GM19239 (cell line): ENCODE measurements at regions not wholly inside any gene's neighbourhood (a gene's known extent, or its start where the extent isn't known, plus 50 kb on each side); places are given as distances from the start of the nearest gene placed in this dataset.
A peak's percentile ranks its signal among the peaks of the same experiment; 100 is the strongest.

Experiments used
- DNase-seq: peaks from one replicate; pipeline ENCODE4 v3.0.0; 2011; ENCODE audit warnings: low spot score; ENCODE audit not compliant: insufficient read length
- FAIRE-seq: peaks from 2 replicates; lab custom pipeline; 2011; peaks lifted over from hg19 to GRCh38; lab: Jason Lieb, UNC

DNA sequence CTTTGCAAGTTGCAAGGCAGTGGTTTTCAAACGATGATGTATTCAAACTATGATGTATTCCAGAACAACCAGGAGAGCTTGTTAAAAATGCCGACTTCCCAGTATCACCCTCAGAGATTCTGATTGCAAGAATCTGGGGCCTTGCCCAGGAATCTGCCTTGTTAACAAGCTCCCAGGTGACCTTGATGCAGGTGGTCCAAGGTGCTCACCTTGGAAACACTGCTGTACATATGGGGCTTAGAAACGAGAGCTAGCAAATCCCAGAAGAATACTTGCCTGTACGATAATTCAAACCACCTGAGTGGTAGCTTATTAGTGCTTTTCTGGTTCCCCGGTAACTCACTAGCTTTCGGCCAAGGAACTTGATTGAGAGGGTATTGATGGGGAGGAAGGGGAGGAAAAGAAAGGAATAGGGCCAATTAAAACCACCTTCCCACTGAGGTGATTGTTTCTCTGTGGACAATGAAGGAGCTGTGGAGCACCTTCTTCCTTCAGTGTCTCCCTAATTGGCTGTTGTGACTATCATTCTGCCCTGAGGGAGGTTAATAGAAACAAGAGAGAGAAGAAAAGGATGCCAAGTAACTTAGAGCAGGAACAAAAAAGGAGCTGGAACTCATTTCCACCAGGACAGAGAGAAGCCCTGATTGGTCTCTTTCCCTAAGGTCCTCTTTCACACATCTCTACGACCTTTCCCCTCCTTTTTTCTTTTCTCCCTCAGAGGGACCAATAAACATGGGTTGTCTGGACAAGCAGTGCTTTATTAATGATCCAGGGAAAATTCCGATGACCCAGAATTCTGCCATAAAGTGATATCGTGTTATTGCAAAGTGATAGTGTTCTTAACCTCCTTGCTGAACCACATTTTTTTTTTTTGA is 218.8 kb downstream of the TMEM167A start:
- DNase-seq (no peak), FAIRE-seq (no peak)

GRCh38 chr5:82855893-82856550 is 221.2 kb downstream of the TMEM167A start:
- DNase-seq (no peak), FAIRE-seq (no peak)

- FAIRE-seq = no peak
- no peak for DNase-seq
These were observed 222.2 kb downstream of the TMEM167A start for GRCh38 chr5:82854956-82855355.

GRCh38 chr5:82851471-82851870 is 225.7 kb downstream of the TMEM167A start:
- no peak for DNase-seq
- no peak for FAIRE-seq

- FAIRE-seq (no peak), DNase-seq (no peak)
These were observed 226.8 kb downstream of the TMEM167A start for GRCh38 chr5:82850393-82850792.

DNA sequence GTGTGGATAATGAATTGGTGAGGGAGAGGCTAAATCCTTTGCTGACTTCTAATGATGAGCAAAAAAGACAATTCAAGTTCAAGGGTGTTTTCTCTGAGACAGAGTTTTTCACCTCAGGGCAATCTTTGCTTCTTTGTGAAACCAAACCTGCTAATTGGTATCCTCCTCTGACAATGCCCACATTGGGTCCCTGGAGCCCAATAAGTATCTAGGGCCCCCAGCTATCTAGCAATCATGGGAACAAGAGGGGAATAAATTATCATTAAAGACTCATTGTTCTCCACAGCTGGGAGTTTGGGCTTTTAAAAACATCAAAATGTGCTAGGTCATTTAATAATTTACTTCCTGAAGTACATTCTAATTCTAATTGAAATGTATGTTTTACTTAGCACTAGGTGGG is 227.3 kb downstream of the TMEM167A start:
- FAIRE-seq (no peak), DNase-seq (no peak)

DNA sequence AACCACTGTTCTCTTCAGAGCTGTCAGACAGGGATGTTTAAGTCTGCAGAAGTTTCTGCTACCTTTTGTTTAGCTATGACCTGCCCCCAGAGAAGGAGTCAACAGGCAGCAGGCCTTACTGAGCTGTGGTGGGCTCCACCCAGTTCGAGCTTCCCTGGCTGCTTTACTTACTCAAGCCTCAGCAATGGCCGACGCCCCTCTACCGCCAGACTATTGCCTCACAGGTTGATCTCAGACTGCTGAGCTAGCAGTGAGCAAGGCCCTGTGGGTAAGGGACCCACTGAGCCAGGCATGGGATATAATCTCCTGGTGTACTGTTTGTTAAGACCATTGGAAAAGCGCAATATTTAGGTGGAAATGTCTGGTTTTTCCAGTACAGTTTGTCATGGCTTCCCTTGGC is 229.6 kb downstream of the TMEM167A start:
- no peak for DNase-seq

DNA sequence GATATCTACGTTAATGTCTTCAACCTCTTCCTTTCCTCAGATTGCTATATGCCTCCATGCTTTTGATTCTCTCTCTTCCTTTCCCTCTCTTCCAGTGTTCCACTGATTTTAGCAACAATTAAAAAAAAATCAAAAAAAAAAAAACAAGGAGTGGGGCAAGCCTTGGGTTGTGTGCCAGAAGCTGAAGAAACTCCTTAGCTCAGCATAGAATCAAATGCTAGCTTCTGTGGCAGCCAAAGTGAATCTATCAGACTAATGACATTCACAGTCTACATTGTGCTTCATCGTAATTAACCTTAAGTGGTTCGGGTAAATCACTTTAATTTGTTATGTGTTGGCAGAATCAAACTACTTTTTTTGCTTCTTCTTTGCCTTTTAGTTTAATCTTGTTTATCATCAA is 237.3 kb downstream of the TMEM167A start:
- DNase-seq = no peak
- FAIRE-seq = no peak

More for the DNA sequence above, 229.6 kb downstream of the TMEM167A start:
- no peak for FAIRE-seq

- no peak for DNase-seq
- FAIRE-seq = no peak
These were observed 241.7 kb downstream of the TMEM167A start for GRCh38 chr5:82835488-82835887.

DNA sequence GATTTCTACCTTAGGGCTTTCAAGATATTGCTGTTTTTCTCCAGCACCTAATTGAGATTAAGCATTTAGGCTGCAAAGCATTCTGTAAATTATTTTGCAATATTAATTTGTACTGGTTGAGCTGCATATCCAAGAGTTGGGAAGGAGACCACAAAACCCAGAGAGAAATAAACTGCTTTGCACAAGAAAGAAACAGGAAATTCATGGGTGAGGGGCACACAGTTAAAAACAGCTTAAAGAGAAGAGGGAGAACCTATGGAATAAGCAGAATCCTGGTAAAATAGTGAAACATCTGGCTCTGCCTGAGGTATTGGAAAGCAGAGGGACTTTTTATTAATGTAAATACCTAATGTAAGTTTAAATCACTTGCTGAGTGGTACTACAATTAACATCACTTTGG is 243.0 kb downstream of the TMEM167A start:
- FAIRE-seq (no peak), DNase-seq (no peak)

GRCh38 chr5:82833277-82833676 is 243.9 kb downstream of the TMEM167A start:
- no peak for DNase-seq
- no peak for FAIRE-seq

DNA sequence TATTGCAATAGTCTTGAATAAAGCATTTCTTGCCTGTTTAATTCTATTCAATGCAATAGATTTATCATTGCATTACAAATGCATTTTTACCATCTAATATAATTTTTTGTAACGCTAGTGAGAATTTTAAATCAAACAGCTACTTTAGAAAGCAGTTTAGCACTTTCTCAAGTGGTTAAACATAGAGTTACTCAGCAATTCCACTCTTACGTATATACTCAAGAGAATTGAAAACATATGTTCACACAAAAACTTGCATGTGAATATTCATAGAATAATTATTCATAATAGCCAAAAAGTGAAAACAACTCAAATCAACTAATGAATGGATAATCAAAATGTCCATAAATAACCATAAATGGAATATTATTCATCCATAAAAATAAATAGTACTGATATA is 244.7 kb downstream of the TMEM167A start:
- DNase-seq (no peak), FAIRE-seq (no peak)

- DNase-seq = no peak
- no peak for FAIRE-seq
These were observed 249.0 kb downstream of the TMEM167A start for GRCh38 chr5:82828211-82828610.

DNA sequence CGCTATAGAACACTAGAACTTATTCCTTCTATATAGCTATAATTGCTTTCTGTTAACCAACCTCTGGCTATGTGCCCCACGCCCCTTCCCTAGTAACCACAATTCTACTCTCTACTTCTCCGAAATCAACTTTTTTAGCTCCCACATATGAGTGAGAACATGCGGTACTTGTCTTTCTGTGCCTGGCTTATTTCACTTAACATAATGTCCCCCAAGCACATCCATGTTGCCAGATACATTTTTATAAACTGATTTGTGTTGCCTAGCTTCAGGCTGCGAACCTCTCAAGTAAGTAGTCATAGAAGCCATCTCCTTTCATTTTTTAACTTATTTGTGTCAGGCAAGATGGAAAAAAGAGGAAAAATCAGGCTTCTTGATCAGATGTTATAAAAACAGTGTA is 249.5 kb downstream of the TMEM167A start:
- DNase-seq (no peak), FAIRE-seq (no peak)

DNA sequence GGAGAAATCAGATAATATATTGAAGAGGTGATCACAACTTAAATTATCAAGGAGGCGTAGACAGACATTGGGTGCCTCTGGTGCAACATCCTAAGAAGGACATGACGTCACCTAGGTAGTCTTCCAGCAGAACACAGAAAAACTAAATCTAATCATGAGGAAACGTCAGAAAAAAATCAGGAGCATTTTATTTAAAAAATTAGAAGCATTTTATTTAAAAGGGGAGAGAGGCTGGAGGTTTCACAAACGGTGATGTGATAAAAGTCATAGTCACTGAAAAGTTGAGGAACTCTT is 254.6 kb downstream of the TMEM167A start:
- no peak for FAIRE-seq
- DNase-seq = no peak

DNA sequence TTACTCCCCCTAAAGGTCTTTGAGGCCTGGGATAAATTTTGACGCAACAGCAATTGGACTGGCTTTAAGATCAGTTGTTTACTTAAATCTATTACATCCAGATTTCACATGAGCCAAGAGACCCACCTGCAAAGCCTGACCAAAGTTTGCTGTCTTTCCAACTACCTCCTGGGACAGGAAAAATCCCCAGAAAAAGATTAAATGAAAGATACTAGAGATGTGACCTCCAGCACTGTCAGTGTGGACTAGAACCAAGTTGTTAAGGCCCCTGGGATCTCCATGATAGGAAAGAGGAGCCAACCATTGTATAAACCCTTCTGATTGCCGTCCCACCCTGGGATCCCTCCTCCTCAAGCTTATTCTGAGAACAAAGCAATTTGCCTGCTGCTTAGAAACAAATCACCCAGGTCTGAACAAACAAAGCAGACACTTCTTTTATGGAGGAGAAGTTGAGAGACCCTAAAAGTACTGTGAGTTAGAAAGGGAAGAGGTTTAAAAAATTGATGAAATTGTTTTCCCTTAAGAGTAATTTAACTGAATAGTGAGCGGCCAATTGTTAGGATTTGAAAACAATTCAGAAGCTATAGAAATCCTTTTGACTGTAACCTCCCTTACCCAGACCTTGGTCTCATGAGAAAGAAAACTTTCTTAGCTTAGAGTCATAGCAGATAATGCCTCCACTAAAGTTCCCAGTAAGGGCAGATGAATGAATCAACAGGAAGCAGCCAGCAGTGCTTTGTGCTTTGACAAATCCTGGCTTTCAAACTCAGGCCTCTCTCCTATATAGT is 255.2 kb downstream of the TMEM167A start:
- DNase-seq (no peak), FAIRE-seq (no peak)

DNA sequence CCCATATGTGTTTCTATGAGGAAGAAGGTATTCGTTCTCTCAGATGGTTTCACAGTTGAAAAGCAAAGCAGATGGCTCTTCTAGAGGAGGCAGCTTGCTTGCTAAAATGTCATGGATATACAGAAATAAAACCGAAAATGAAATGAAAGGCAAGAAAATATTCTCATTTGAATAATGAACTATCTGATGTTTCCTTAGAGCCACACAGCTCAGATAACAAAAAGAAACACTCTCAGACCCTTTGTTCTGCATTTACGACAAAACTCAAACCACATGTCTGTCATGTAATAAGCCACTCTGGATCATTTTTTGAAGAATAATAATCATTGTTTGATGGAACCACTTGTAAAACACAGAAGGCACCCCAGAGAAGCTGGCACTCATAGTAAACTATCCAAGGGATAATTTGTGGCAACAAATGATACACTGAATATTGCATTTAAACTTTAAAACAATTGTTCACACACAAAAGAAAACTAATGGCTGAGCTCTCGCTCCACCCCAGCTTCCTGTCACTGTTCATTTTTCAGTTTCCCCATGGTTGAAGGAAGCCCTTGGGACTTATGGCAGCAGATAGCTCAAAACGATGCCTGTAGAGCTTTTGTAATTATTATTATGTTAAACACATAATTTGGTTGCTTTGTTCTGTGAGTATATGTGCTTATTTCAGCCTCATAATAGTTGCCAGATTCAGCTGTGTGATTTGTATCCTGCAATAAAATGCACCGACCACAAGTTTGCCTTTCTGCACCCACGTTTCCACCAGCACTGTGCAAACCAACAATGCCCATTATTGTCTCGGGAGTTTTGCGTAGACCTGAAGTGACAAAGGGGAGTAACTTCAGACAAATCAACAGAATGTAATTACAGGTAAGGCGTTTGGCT is 256.0 kb downstream of the TMEM167A start:
- DNase-seq (peak; percentile 26), FAIRE-seq (peak; percentile 71)

- DNase-seq (no peak), FAIRE-seq (peak; percentile 58)
These were observed 257.0 kb downstream of the TMEM167A start for GRCh38 chr5:82820188-82820587.

DNA sequence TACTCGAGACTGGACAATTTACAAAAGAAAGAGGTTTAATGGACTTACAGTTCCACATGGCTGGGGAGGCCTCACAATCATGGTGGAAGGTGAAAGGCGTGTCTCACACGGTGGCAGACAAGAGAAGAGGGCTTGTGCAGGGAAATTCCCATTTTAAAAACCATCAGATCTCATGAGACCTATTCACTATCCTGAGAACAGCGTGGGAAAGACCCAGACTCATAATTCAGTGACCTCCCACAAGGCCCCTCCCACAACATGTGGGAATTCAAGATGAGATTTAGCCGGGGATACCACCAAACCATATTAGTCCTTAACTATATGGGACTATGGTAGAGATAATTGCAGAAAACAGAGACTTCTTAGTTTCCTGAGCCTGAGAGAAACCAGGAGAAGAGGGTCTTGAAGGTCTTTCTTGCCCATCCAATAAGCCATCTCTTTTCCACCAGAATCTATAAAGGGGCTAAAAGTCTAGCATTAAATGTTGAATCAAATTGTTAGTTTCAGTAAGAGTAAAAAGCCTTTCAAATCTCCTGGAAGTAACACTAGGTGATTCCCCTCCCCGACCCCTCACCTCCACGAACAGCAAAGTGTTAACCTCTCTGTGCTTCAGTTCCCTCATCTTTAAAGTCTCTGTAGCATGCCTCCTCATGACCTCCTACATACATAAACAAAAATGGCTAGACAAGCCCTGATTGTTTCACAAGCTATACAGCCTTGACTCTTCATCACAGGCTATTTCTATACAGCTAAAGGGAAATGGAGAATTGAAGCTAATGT is 259.1 kb downstream of the TMEM167A start:
- FAIRE-seq = peak; percentile 35

More for the DNA sequence above, 259.1 kb downstream of the TMEM167A start:
- DNase-seq = no peak
